GM23248 (cell line): ENCODE measurements at regions not wholly inside any gene's neighbourhood (a gene's known extent, or its start where the extent isn't known, plus 50 kb on each side); places are given as distances from the start of the nearest gene placed in this dataset.

Experiments used
- EZH2 ChIP-seq: fragments of 200-600 bp; sonication (generic); IDR thresholded peaks from 2 replicates; pipeline ENCODE4 v1.6.1; 2018; ENCODE audit warnings: antibody characterized with exemption, mild to moderate bottlenecking; ENCODE audit not compliant: insufficient read depth, poor library complexity, severe bottlenecking
- EZH2phosphoT487 ChIP-seq: fragments of 200-600 bp; sonication (generic); IDR thresholded peaks from 2 replicates; pipeline ENCODE4 v1.6.1; 2018; ENCODE audit warnings: antibody characterized with exemption, moderate library complexity, mild to moderate bottlenecking, low read depth; ENCODE audit not compliant: insufficient read depth

GRCh38 chr7:142604671-142605070, 144.6 kb upstream of the PRSS1 start:
- TF ChIP-seq EZH2 (no peak), EZH2phosphoT487 (no peak)
